Psoas muscle (tissue), 7 donors: ENCODE measurements at regions not wholly inside any gene's neighbourhood (a gene's known extent, or its start where the extent isn't known, plus 50 kb on each side); places are given as distances from the start of the nearest gene placed in this dataset.

Experiments used
- ATAC-seq, 4 donors: fragments of 200-7000 bp; cut with Tn5 transposase; one replicate each; pipeline ENCODE4 v1.9.1; 2020; ENCODE audit warnings: moderate library complexity in 3 of 4, mild to moderate bottlenecking in 2 of 4
- DNase-seq, 2 donors: peaks; one replicate each; pipeline ENCODE4 v3.0.0-alpha.2; 2020
- H3K27ac ChIP-seq: fragments of 200-600 bp; one replicate; pipeline ENCODE4 v1.8.0; 2022
- H3K27me3 ChIP-seq, 3 donors: fragments of 200-600 bp in 1 of 3; one replicate each; pipeline versions ENCODE4 v1.6.1 to v1.8.0; 2013 to 2022; ENCODE audit warnings: low read length in 2 of 3, mild to moderate bottlenecking in 2 of 3, moderate library complexity in 1 of 3; ENCODE audit not compliant: insufficient read depth in 3 of 3
- H3K36me3 ChIP-seq, 2 donors: fragments of 200-600 bp in 1 of 2; one replicate each; pipeline versions ENCODE4 v1.6.1 to v1.8.0; 2013 to 2022; ENCODE audit warnings: low read depth in 1 of 2, mild to moderate bottlenecking in 1 of 2, moderate library complexity in 1 of 2; ENCODE audit not compliant: insufficient read depth in 1 of 2
- H3K4me1 ChIP-seq: fragments of 200-600 bp; one replicate; pipeline ENCODE4 v1.8.0; 2022
- H3K4me3 ChIP-seq: fragments of 200-600 bp; one replicate; pipeline ENCODE4 v1.8.0; 2022; ENCODE audit warnings: mild to moderate bottlenecking
- H3K9me3 ChIP-seq: fragments of 200-600 bp; one replicate; pipeline ENCODE4 v1.8.0; 2022
- WGBS, 3 donors: extraction: QIAGEN DNeasy Blood & Tissue Kit; methylation state at CpG; one replicate each; pipeline versions ENCODE4 v1.1.6 to v1.1.7; 2013; 5-methylcytosine and 5-hydroxymethylcytosine counted together
- intact Hi-C, 2 donors: fragments of 100-400 bp; cut with DNase I; formaldehyde crosslinking; loops; one replicate each; pipeline versions ENCODE4 v1.11.0 to v1.14.2; 2022
- TF ChIP-seq, protein P1 (sequence below): fragments of 200-600 bp; IDR thresholded peaks from one replicate; pipeline ENCODE4 v1.8.0; 2022; ENCODE audit warnings: antibody characterized with exemption
- donor health status: healthy with polysubstance abuse.
- donor health status: DM: no; HTN: no; CAD: no; lungs with moderate emphysema.
- donor health status: Bipolar disorder and iron deficiency.
- donor health status: healthy.
- donor health status: DM: yes; HTN: yes; CAD: no.
- donor health status: DM: no; HTN: no; CAD: no.
- donor health status: DM: yes; HTN: yes; CAD: no.

- ATAC-seq (no peak), DNase-seq (no peak)
- intact Hi-C loops, result no loop called here
- H3K27me3 ChIP-seq, result no peaks in the 10 kb centered on the region
- no peak overlapping the region for H3K4me3 ChIP-seq
- no peaks in the 10 kb centered on the region for H3K4me1 ChIP-seq
- no peak overlapping the region for H3K27ac ChIP-seq
- no peaks in the 10 kb centered on the region for H3K9me3 ChIP-seq
- no peaks in the 10 kb centered on the region for H3K36me3 ChIP-seq
- TF ChIP-seq, protein P1, sequence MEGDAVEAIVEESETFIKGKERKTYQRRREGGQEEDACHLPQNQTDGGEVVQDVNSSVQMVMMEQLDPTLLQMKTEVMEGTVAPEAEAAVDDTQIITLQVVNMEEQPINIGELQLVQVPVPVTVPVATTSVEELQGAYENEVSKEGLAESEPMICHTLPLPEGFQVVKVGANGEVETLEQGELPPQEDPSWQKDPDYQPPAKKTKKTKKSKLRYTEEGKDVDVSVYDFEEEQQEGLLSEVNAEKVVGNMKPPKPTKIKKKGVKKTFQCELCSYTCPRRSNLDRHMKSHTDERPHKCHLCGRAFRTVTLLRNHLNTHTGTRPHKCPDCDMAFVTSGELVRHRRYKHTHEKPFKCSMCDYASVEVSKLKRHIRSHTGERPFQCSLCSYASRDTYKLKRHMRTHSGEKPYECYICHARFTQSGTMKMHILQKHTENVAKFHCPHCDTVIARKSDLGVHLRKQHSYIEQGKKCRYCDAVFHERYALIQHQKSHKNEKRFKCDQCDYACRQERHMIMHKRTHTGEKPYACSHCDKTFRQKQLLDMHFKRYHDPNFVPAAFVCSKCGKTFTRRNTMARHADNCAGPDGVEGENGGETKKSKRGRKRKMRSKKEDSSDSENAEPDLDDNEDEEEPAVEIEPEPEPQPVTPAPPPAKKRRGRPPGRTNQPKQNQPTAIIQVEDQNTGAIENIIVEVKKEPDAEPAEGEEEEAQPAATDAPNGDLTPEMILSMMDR, result no peak
- WGBS, 3 donors, result 66 to 76% (median 71%) methylated on average over 2 of the region's 2 CpGs
Observed at GRCh38 chr7:114795475-114795874, 126.4 kb upstream of the MDFIC start.

DNA sequence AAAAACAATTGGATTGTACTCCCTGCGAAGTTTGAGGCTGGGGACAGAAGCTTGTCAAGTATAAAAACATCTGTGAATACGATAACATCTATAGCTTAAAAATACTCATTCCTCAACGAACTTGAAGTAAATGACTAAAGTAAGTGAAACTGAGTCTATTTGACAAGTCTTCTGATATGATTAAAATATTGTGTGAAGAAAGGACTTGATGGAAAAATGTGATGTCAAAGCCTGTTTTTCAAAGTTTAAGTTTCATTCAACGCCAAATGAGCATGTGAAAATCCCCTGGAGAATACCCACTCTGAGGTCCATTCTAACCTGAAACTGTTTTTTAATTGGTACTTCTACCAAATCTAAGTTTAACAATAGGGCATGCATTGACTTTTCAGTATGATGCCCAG, 122.3 kb upstream of the MDFIC start:
- Histone ChIP-seq H3K36me3 (no peaks in the 10 kb centered on the region), H3K4me1 (no peaks in the 10 kb centered on the region), H3K9me3 (no peaks in the 10 kb centered on the region), H3K27me3 (peaks cover 0 to 2% (median 0%) of the 10 kb centered on the region in 3 donors), H3K27ac (no peak overlapping the region), H3K4me3 (no peak overlapping the region)
- DNase-seq (no peak), ATAC-seq (no peak)
- intact Hi-C loops, result no loop called here
- TF ChIP-seq, protein P1, result no peak
- WGBS, 3 donors, result 69 to 74% (median 73%) methylated on average over 4 of the region's 4 CpGs

DNA sequence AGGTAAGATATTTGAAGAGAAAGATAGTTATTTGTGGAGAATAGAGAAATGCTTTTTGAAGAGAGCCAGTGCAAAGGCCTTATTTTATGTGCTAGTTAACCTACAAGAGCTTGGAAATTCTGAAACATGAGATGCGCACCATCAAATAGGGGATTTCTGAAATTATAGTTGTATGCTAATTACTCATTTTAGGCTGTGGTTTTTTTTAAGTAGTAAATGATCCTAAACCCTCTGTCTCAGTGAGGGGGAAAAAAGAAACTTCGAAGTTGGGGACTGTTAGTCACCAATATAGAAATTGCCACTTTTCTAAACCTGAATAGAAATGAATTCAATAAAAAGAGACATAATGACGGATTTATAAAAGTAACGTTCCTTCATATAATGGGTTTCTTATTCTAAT, 119.3 kb upstream of the MDFIC start:
- Histone ChIP-seq H3K27ac (no peak overlapping the region), H3K9me3 (no peaks in the 10 kb centered on the region), H3K27me3 (peaks cover 0 to 2% (median 0%) of the 10 kb centered on the region in 3 donors), H3K4me3 (no peak overlapping the region), H3K4me1 (no peaks in the 10 kb centered on the region), H3K36me3 (no peaks in the 10 kb centered on the region)
- no peak for DNase-seq
- TF ChIP-seq, protein P1, result no peak
- no peak for ATAC-seq
- intact Hi-C loops, result no loop called here
- WGBS, 3 donors, result 69 to 92% (median 74%) methylated on average over 4 of the region's 4 CpGs

- Histone ChIP-seq H3K4me3 (no peak overlapping the region), H3K9me3 (no peaks in the 10 kb centered on the region), H3K27ac (no peak overlapping the region), H3K36me3 (no peaks in the 10 kb centered on the region), H3K4me1 (no peaks in the 10 kb centered on the region), H3K27me3 (no peaks in the 10 kb centered on the region)
- TF ChIP-seq, protein P1, result no peak
- ATAC-seq, result no peak
- intact Hi-C loops, result no loop called here
- 87 to 92% (median 88%) methylated on average over 2 of the region's 2 CpGs for WGBS, 3 donors
- no peak for DNase-seq
Observed at GRCh38 chr7:114806590-114807162, 115.2 kb upstream of the MDFIC start.

- intact Hi-C loops, result loop anchor here in 1 of 2 donors (5.0 kb wide), 1 partner anchor 250 kb away; no protein-coding TSS in a partner anchor
- no peak overlapping the region for H3K27ac ChIP-seq
- no peak overlapping the region for H3K4me3 ChIP-seq
- DNase-seq (no peak), ATAC-seq (no peak)
- H3K36me3 ChIP-seq, result no peaks in the 10 kb centered on the region
- H3K4me1 ChIP-seq, result no peaks in the 10 kb centered on the region
- H3K9me3 ChIP-seq, result no peaks in the 10 kb centered on the region
- TF ChIP-seq, protein P1, result no peak
- H3K27me3 ChIP-seq, result no peaks in the 10 kb centered on the region
- WGBS, 3 donors, result 89 to 92% (median 91%) methylated on average over 1 of the region's 1 CpG
Observed at GRCh38 chr7:114812570-114812969, 109.3 kb upstream of the MDFIC start.
